Testis (tissue), 2 donors: ENCODE measurements at regions not wholly inside any gene's neighbourhood (a gene's known extent, or its start where the extent isn't known, plus 50 kb on each side); places are given as distances from the start of the nearest gene placed in this dataset.
A peak's percentile ranks its signal among the peaks of the same experiment; 100 is the strongest.

Experiments
- DNase-seq: peaks from one replicate; pipeline ENCODE4 v3.0.0-alpha.2; 2019
- H3K27ac ChIP-seq, 2 donors: fragments of 200-600 bp; sonication (generic); one replicate each; pipeline ENCODE4 v1.5.1; 2019
- H3K27me3 ChIP-seq: fragments of 200-600 bp; sonication (generic); one replicate; pipeline ENCODE4 v1.5.1; 2019
- H3K36me3 ChIP-seq: fragments of 200-600 bp; sonication (generic); one replicate; pipeline ENCODE4 v1.5.1; 2017; ENCODE audit warnings: low read depth; ENCODE audit errors: missing control alignments
- H3K4me1 ChIP-seq: fragments of 200-600 bp; sonication (generic); one replicate; pipeline ENCODE4 v1.5.1; 2019
- H3K4me3 ChIP-seq, 2 donors: fragments of 200-600 bp; sonication (generic); one replicate each; pipeline ENCODE4 v1.5.1; 2017 to 2019
- H3K9me3 ChIP-seq: fragments of 200-600 bp; sonication (generic); one replicate; pipeline ENCODE4 v1.5.1; 2017
- CTCF ChIP-seq, 3 experiments: fragments of 450-650 bp in 2 of 3; fragments of 200-600 bp in 1 of 3; sonication (generic) in 1 of 3; IDR thresholded peaks; one replicate each; pipeline ENCODE4 v1.5.1; 2016 to 2019; ENCODE audit warnings: antibody characterized with exemption in 3 of 3, mild to moderate bottlenecking in 2 of 3, moderate library complexity in 1 of 3
- POLR2A ChIP-seq: fragments of 450-650 bp; IDR thresholded peaks from one replicate; pipeline ENCODE4 v1.6.1; 2017; ENCODE audit warnings: antibody characterized with exemption, mild to moderate bottlenecking, moderate library complexity
- WGBS, 2 donors: methylation state at CpG; one replicate each; pipeline ENCODE4 v1.1.5; 2018; 5-methylcytosine and 5-hydroxymethylcytosine counted together
- intact Hi-C: fragments of 100-400 bp; cut with DNase I; formaldehyde crosslinking; loops from one replicate; pipeline ENCODE4 v1.15.1; 2023; ENCODE audit warnings: low total_unique reads

DNA sequence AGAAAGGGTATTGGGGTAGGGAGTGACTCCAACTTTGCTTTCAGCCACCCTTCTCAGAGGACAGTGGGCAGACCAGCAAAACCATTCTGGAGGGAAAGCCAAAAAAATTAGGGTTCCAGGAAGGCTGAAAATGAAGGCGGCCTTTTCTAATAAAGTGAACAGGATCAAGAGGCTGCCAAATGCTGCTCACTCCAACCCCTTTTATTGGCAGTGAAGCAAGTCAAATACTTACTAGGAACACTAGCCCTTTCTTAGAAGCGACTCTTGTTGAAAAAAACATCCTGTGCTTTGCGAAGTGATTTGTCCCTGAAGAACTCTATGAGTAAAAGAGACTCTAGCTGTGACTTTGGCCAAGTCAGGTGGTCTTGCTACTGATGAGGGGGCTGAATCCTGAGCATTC is 83.6 kb upstream of the CYP1B1 start:
- intact Hi-C loops: no loop called here

DNA sequence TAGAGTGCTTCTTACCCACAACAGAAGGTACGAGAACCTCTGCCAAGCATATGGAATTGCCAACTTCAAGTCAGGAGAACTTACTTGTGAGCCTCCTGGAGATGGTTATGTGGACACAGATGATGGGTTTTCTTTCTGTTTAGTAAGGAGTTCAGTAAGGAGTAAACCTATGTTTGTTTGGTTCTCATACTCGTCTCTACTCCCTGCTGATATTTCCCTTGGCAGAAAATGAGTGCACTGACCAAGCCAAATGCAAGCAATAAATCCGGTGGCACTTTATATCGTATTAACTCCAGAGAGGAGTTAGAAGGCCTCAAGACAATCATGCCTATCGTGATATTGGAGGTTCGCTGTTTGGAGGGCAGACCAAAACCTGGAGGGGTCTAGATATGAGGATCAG is 83.2 kb upstream of the CYP1B1 start:
- TF ChIP-seq POLR2A (no peak), CTCF (IDR thresholded peaks at IDR 0.05) (no peak)

More for the DNA sequence above, 83.6 kb upstream of the CYP1B1 start:
- H3K27me3 ChIP-seq: no peaks in the 10 kb centered on the region
- no peaks in the 10 kb centered on the region for H3K9me3 ChIP-seq
- H3K4me3 ChIP-seq: no peak overlapping the region
- peak; percentile 43 for DNase-seq
- 42 to 46% methylated on average over 3 of the region's 3 CpGs for WGBS, 2 donors
- TF ChIP-seq CTCF (IDR thresholded peaks at IDR 0.05) (no peak), POLR2A (no peak)
- no peaks in the 10 kb centered on the region for H3K36me3 ChIP-seq
- peak overlapping the region in 1 of 2 donors; percentile 80 for H3K27ac ChIP-seq
- H3K4me1 ChIP-seq: peaks cover 19% of the 10 kb centered on the region

GRCh38 chr2:38158378-38159118 is 82.6 kb upstream of the CYP1B1 start:
- H3K27me3 ChIP-seq: no peaks in the 10 kb centered on the region
- 56 to 70% methylated on average over 6 of the region's 6 CpGs for WGBS, 2 donors
- no peak for DNase-seq

More for the DNA sequence above, 83.2 kb upstream of the CYP1B1 start:
- WGBS, 2 donors: 67 to 68% methylated on average over 6 of the region's 6 CpGs
- intact Hi-C loops: no loop called here
- Histone ChIP-seq H3K4me3 (no peak overlapping the region), H3K27ac (peak overlapping the region; percentile 6 to 80), H3K36me3 (no peaks in the 10 kb centered on the region), H3K27me3 (no peaks in the 10 kb centered on the region), H3K4me1 (peaks cover 19% of the 10 kb centered on the region), H3K9me3 (no peaks in the 10 kb centered on the region)
- DNase-seq: no peak

DNA sequence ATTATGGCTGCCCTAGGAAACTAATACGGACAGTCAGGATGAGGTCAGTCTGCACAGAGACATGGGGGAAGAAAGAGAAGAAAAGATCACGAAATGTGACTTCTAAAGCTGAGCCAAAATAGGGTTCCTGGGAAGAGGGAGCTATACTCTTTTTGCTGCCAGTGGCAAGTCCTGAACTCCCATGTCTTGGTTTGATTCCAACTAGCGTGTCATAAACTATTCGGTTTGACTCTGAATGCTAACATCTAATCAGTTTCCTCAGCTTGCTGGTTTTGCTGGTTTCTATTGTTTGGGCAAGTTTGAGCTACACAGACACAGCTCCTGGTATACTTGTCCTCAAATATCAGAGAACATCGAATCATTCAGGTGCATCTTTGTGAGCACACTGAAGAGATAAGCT is 80.5 kb upstream of the CYP1B1 start:
- DNase-seq: no peak
- 53 to 58% methylated on average over 5 of the region's 5 CpGs for whole genome bisulfite sequencing, 2 donors
- H3K36me3 ChIP-seq: no peaks in the 10 kb centered on the region
- TF ChIP-seq CTCF (IDR thresholded peaks at IDR 0.05) (no peak), POLR2A (no peak)
- no peaks in the 10 kb centered on the region for H3K27me3 ChIP-seq
- no peaks in the 10 kb centered on the region for H3K9me3 ChIP-seq
- no peak overlapping the region for H3K4me3 ChIP-seq
- H3K27ac ChIP-seq: peak overlapping the region in 1 of 2 donors; percentile 12
- peaks cover 19% of the 10 kb centered on the region for H3K4me1 ChIP-seq
- intact Hi-C loops: no loop called here

More at GRCh38 chr2:38158378-38159118, 82.6 kb upstream of the CYP1B1 start:
- TF ChIP-seq POLR2A (no peak), CTCF (IDR thresholded peaks at IDR 0.05) (no peak)
- Histone ChIP-seq H3K4me1 (peaks cover 19% of the 10 kb centered on the region), H3K36me3 (no peaks in the 10 kb centered on the region), H3K27ac (peak overlapping the region; percentile 6 to 80), H3K4me3 (no peak overlapping the region), H3K9me3 (no peaks in the 10 kb centered on the region)
- intact Hi-C loops: no loop called here

DNA sequence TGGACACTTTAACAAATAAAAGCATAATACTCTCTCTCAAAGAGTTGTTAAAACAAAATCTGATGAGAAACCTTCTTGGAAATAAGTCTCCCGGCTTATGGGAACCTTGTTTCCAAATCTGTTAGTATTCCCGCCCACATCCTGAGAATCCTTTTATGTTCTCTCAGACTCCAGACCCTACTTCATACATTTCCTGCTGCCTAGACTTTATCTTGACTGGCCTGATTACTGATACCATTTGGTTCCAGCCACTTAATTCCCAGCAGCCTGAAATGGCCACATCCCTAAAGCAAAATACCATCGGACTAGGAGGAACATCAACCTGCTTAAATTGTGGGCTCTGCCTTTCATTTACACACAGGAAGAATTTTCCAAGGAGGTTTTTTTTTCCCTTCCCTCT is 79.1 kb upstream of the CYP1B1 start:
- H3K4me3 ChIP-seq: no peak overlapping the region
- DNase-seq: no peak
- no peak overlapping the region for H3K27ac ChIP-seq
- H3K4me1 ChIP-seq: peaks cover 19% of the 10 kb centered on the region
- intact Hi-C loops: no loop called here
- H3K9me3 ChIP-seq: no peaks in the 10 kb centered on the region
- 72 to 83% methylated on average over 3 of the region's 3 CpGs for WGBS, 2 donors
- TF ChIP-seq POLR2A (no peak), CTCF (IDR thresholded peaks at IDR 0.05) (no peak)
- no peaks in the 10 kb centered on the region for H3K27me3 ChIP-seq
- no peaks in the 10 kb centered on the region for H3K36me3 ChIP-seq
